Karpas-422 (cell line): ENCODE measurements at regions not wholly inside any gene's neighbourhood (a gene's known extent, or its start where the extent isn't known, plus 50 kb on each side); places are given as distances from the start of the nearest gene placed in this dataset.

ENCODE experiments used
- DNase-seq: peaks from one replicate; pipeline ENCODE4 v3.0.0-alpha.2; 2015
- H2AFZ ChIP-seq: fragments of 200-600 bp; sonication (generic); 2 replicates; pipeline ENCODE4 v1.6.1; 2014; ENCODE audit warnings: antibody characterized with exemption, low read length, mixed read lengths
- H3K27ac ChIP-seq: fragments of 200-600 bp; sonication (generic); 2 replicates; pipeline ENCODE4 v1.5.1; 2014; ENCODE audit warnings: mild to moderate bottlenecking, low read length, moderate library complexity
- H3K27me3 ChIP-seq: fragments of 200-600 bp; sonication (generic); 2 replicates; pipeline ENCODE4 v1.6.1; 2014; ENCODE audit warnings: low read length, mixed read lengths
- H3K36me3 ChIP-seq: fragments of 200-600 bp; sonication (generic); 2 replicates; pipeline ENCODE4 v1.6.1; 2014; ENCODE audit warnings: low read length, mixed read lengths; ENCODE audit not compliant: insufficient read depth
- H3K4me1 ChIP-seq: fragments of 200-600 bp; sonication (generic); 2 replicates; pipeline ENCODE4 v1.6.1; 2014; ENCODE audit warnings: mild to moderate bottlenecking, low read length, mixed read lengths
- H3K4me2 ChIP-seq: fragments of 200-600 bp; sonication (generic); 2 replicates; pipeline ENCODE4 v1.6.1; 2014; ENCODE audit warnings: low read length, low read depth, mild to moderate bottlenecking; ENCODE audit not compliant: poor library complexity, severe bottlenecking
- H3K4me3 ChIP-seq: fragments of 200-600 bp; sonication (generic); 2 replicates; pipeline ENCODE4 v1.5.1; 2014; ENCODE audit warnings: mild to moderate bottlenecking, antibody characterized with exemption, low read length, mixed read lengths
- H3K79me2 ChIP-seq: fragments of 200-600 bp; sonication (generic); 2 replicates; pipeline ENCODE4 v1.6.1; 2014; ENCODE audit warnings: mild to moderate bottlenecking, low read length, mixed read lengths
- H3K9ac ChIP-seq: fragments of 200-600 bp; sonication (generic); 2 replicates; pipeline ENCODE4 v1.6.0; 2014; ENCODE audit warnings: low read length
- H3K9me2 ChIP-seq: fragments of 200-600 bp; sonication (generic), shearing (Covaris generic); replicated peaks from 2 replicates; pipeline ENCODE4 v1.6.0; 2014; ENCODE audit warnings: mild to moderate bottlenecking, low read length, moderate library complexity; ENCODE audit not compliant: insufficient read depth
- H3K9me3 ChIP-seq: fragments of 300-700, 200-600 bp; sonication (generic); 2 replicates; pipeline ENCODE4 v1.6.1; 2014; ENCODE audit warnings: low read length, mixed read lengths
- H4K20me1 ChIP-seq: fragments of 200-600 bp; sonication (generic); 2 replicates; pipeline ENCODE4 v1.6.1; 2014; ENCODE audit warnings: mild to moderate bottlenecking, antibody characterized with exemption, low read length, low read depth; ENCODE audit not compliant: insufficient read depth

GRCh38 chr7:113794573-113794972, 124.2 kb downstream of the PPP1R3A start:
- Histone ChIP-seq H3K27me3 (no peaks in the 10 kb centered on the region), H3K4me3 (no peak overlapping the region), H4K20me1 (no peaks in the 10 kb centered on the region), H3K9me2 (no peaks in the 10 kb centered on the region), H3K27ac (no peak overlapping the region), H3K4me2 (no peak overlapping the region), H3K9ac (no peak overlapping the region), H3K79me2 (no peaks in the 10 kb centered on the region), H3K4me1 (no peaks in the 10 kb centered on the region), H3K36me3 (no peaks in the 10 kb centered on the region), H3K9me3 (peaks cover 13% of the 10 kb centered on the region), H2AFZ (no peak overlapping the region)
- DNase-seq, result no peak

GRCh38 chr7:113793171-113793570, 125.6 kb downstream of the PPP1R3A start:
- no peaks in the 10 kb centered on the region for H3K4me1 ChIP-seq
- no peak overlapping the region for H3K4me2 ChIP-seq
- no peaks in the 10 kb centered on the region for H3K36me3 ChIP-seq
- H3K9me3 ChIP-seq, result peaks cover 13% of the 10 kb centered on the region
- H3K9me2 ChIP-seq, result no peaks in the 10 kb centered on the region
- no peaks in the 10 kb centered on the region for H4K20me1 ChIP-seq
- H3K9ac ChIP-seq, result no peak overlapping the region
- no peak overlapping the region for H3K4me3 ChIP-seq
- no peak for DNase-seq
- no peak overlapping the region for H2AFZ ChIP-seq
- no peak overlapping the region for H3K27ac ChIP-seq
- H3K79me2 ChIP-seq, result no peaks in the 10 kb centered on the region
- H3K27me3 ChIP-seq, result no peaks in the 10 kb centered on the region

- Histone ChIP-seq H3K36me3 (no peaks in the 10 kb centered on the region), H3K79me2 (no peaks in the 10 kb centered on the region), H3K4me3 (no peak overlapping the region), H3K4me1 (no peaks in the 10 kb centered on the region), H2AFZ (no peak overlapping the region), H3K27me3 (no peaks in the 10 kb centered on the region), H3K27ac (no peak overlapping the region), H3K9ac (no peak overlapping the region), H3K9me2 (no peaks in the 10 kb centered on the region), H3K4me2 (no peak overlapping the region), H3K9me3 (peaks cover 6% of the 10 kb centered on the region), H4K20me1 (no peaks in the 10 kb centered on the region)
- DNase-seq, result no peak
Observed at GRCh38 chr7:113790025-113790424, 128.8 kb downstream of the PPP1R3A start.

- Histone ChIP-seq H4K20me1 (no peaks in the 10 kb centered on the region), H3K36me3 (no peaks in the 10 kb centered on the region), H3K27ac (no peak overlapping the region), H3K9me3 (no peaks in the 10 kb centered on the region), H2AFZ (no peak overlapping the region), H3K4me1 (no peaks in the 10 kb centered on the region), H3K4me3 (no peak overlapping the region), H3K79me2 (no peaks in the 10 kb centered on the region), H3K9me2 (no peaks in the 10 kb centered on the region), H3K4me2 (no peak overlapping the region), H3K9ac (no peak overlapping the region), H3K27me3 (no peaks in the 10 kb centered on the region)
- no peak for DNase-seq
Observed at GRCh38 chr7:113787106-113787505, 131.7 kb downstream of the PPP1R3A start.

- H3K4me3 ChIP-seq, result no peak overlapping the region
- H3K4me2 ChIP-seq, result no peak overlapping the region
- DNase-seq, result no peak
- H4K20me1 ChIP-seq, result no peaks in the 10 kb centered on the region
- H3K79me2 ChIP-seq, result no peaks in the 10 kb centered on the region
- H3K36me3 ChIP-seq, result no peaks in the 10 kb centered on the region
- no peak overlapping the region for H3K9ac ChIP-seq
- H3K9me2 ChIP-seq, result no peaks in the 10 kb centered on the region
- H3K27me3 ChIP-seq, result no peaks in the 10 kb centered on the region
- H3K4me1 ChIP-seq, result no peaks in the 10 kb centered on the region
- no peak overlapping the region for H3K27ac ChIP-seq
- H2AFZ ChIP-seq, result no peak overlapping the region
- H3K9me3 ChIP-seq, result no peaks in the 10 kb centered on the region
Observed at GRCh38 chr7:113784956-113785355, 133.9 kb downstream of the PPP1R3A start.

- Histone ChIP-seq H3K4me3 (no peak overlapping the region), H3K9ac (no peak overlapping the region), H3K27ac (no peak overlapping the region), H3K9me3 (no peaks in the 10 kb centered on the region), H2AFZ (no peak overlapping the region), H3K27me3 (no peaks in the 10 kb centered on the region), H3K4me1 (no peaks in the 10 kb centered on the region), H3K36me3 (no peaks in the 10 kb centered on the region), H3K9me2 (no peaks in the 10 kb centered on the region), H3K79me2 (no peaks in the 10 kb centered on the region), H3K4me2 (no peak overlapping the region), H4K20me1 (no peaks in the 10 kb centered on the region)
- no peak for DNase-seq
Observed at GRCh38 chr7:113784316-113784715, 134.5 kb downstream of the PPP1R3A start.

- no peak overlapping the region for H2AFZ ChIP-seq
- no peaks in the 10 kb centered on the region for H3K79me2 ChIP-seq
- no peak overlapping the region for H3K4me3 ChIP-seq
- no peaks in the 10 kb centered on the region for H3K36me3 ChIP-seq
- no peaks in the 10 kb centered on the region for H3K27me3 ChIP-seq
- H3K9me2 ChIP-seq, result no peaks in the 10 kb centered on the region
- no peaks in the 10 kb centered on the region for H3K4me1 ChIP-seq
- no peak overlapping the region for H3K9ac ChIP-seq
- no peaks in the 10 kb centered on the region for H4K20me1 ChIP-seq
- H3K4me2 ChIP-seq, result no peak overlapping the region
- H3K27ac ChIP-seq, result no peak overlapping the region
- H3K9me3 ChIP-seq, result no peaks in the 10 kb centered on the region
- no peak for DNase-seq
Observed at GRCh38 chr7:113783403-113783802, 135.4 kb downstream of the PPP1R3A start.

GRCh38 chr7:113775804-113776203, 143.0 kb downstream of the PPP1R3A start:
- no peaks in the 10 kb centered on the region for H3K4me1 ChIP-seq
- DNase-seq, result no peak
- H3K27ac ChIP-seq, result no peak overlapping the region

GRCh38 chr7:113775401-113775800, 143.4 kb downstream of the PPP1R3A start:
- H3K4me2 ChIP-seq, result no peak overlapping the region
- no peak for DNase-seq
- H4K20me1 ChIP-seq, result no peaks in the 10 kb centered on the region
- H3K27ac ChIP-seq, result no peak overlapping the region
- H3K27me3 ChIP-seq, result no peaks in the 10 kb centered on the region
- no peaks in the 10 kb centered on the region for H3K9me3 ChIP-seq
- H3K4me1 ChIP-seq, result no peaks in the 10 kb centered on the region
- H2AFZ ChIP-seq, result no peak overlapping the region
- H3K4me3 ChIP-seq, result no peak overlapping the region
- H3K36me3 ChIP-seq, result no peaks in the 10 kb centered on the region
- no peaks in the 10 kb centered on the region for H3K9me2 ChIP-seq
- no peaks in the 10 kb centered on the region for H3K79me2 ChIP-seq
- no peak overlapping the region for H3K9ac ChIP-seq

More at GRCh38 chr7:113775804-113776203, 143.0 kb downstream of the PPP1R3A start:
- Histone ChIP-seq H3K79me2 (no peaks in the 10 kb centered on the region), H3K27me3 (no peaks in the 10 kb centered on the region), H3K4me3 (no peak overlapping the region), H3K36me3 (no peaks in the 10 kb centered on the region), H2AFZ (no peak overlapping the region), H3K9me3 (no peaks in the 10 kb centered on the region), H4K20me1 (no peaks in the 10 kb centered on the region), H3K9me2 (no peaks in the 10 kb centered on the region), H3K4me2 (no peak overlapping the region), H3K9ac (no peak overlapping the region)
